ENCODE measurements at regions not wholly inside any gene's neighbourhood (a gene's known extent, or its start where the extent isn't known, plus 50 kb on each side); places are given as distances from the start of the nearest gene placed in this dataset.

GRCh38 chr16:17847234-17847795, 376.6 kb upstream of the XYLT1 start:
- no peak for DNase-seq

DNA sequence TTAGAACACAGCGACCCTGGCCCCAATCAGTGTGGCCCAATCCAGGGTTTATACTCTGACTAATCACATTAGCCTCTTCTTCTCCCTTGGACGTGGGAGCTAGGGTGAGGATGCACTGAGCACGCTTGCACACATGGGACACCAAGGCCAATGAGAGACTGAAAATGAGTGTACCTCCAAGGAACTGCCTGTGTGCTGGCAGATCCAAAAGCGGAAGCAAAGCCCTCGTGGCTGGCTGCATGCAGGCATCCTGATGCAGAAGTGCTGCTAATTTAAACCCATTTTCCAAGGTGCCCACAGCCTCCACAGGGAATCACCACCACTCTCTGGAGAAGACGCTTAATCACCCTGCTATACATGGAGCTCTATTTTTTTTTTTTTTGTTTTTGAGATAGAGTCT, 375.3 kb upstream of the XYLT1 start:
- no peak for DNase-seq

- no peak for DNase-seq
Measured at GRCh38 chr16:17845031-17845430, 374.3 kb upstream of the XYLT1 start.

DNA sequence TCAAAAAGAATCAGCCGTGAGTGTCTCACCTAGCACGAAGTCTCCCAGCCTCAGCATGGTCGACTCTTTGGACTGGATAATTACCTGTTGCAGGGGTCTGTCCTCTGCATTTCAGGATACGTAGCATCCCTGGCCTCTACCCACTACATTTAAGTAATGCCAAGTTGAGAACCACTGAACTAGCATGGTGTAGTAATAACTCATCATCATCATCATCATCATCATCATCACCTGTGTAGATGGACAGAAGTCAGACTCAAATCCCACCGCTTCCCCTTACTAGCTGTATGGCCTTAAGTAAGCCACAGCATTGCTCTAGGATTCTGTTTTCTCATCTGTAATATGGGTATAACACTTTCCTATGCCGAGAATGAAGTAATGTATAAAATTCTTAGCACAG, 373.1 kb upstream of the XYLT1 start:
- no peak for DNase-seq

- DNase-seq = no peak
Measured at GRCh38 chr16:17839907-17840306, 369.1 kb upstream of the XYLT1 start.

GRCh38 chr16:17839272-17839671, 368.5 kb upstream of the XYLT1 start:
- DNase-seq = no peak

GRCh38 chr16:17836868-17837602, 366.3 kb upstream of the XYLT1 start:
- DNase-seq = no peak

GRCh38 chr16:17835118-17835876, 364.5 kb upstream of the XYLT1 start:
- no peak for DNase-seq

DNA sequence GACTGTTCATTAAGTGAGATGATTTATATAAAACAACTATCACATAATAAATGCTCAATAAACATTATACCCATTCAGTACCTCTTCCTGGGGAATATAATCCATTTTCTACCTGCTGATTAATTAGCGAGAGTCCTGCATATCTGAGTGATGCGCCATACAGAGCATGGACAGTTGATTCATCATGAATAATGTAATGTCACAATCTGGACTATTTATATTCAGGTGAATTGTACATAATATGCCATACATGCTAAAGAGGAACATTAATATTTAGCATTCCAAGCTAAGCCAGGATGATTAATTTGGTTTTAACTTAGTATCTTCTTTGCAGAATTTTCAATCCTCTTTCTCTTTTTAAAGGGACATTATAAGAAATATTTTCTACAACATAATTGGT, 362.0 kb upstream of the XYLT1 start:
- no peak for DNase-seq

- DNase-seq = no peak
Measured at GRCh38 chr16:17831330-17831729, 360.6 kb upstream of the XYLT1 start.

- no peak for DNase-seq
Measured at GRCh38 chr16:17830651-17831050, 359.9 kb upstream of the XYLT1 start.

GRCh38 chr16:17829811-17830210, 359.1 kb upstream of the XYLT1 start:
- DNase-seq = no peak

GRCh38 chr16:17828012-17828411, 357.3 kb upstream of the XYLT1 start:
- peak; percentile 17 for DNase-seq

DNA sequence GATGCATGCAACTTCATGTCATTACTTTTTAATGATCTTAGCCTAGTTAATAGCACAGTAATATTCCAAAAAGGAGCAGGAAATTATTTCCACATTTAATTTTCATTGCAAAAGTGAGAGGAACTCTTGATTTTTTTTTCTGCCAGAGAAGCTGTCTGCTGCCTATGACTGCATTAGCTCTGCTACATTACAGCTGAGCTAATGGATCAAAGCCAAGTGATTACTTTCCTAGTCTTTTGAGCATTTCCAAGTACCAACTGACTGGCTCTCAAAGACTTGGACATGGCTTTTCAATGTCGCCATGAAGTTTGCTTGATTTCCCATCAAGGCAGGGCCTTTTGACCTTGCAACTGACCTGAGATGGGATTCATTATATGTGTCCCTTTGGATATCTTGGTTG, 356.6 kb upstream of the XYLT1 start:
- peak; percentile 71 for DNase-seq

- no peak for DNase-seq
Measured at GRCh38 chr16:17817943-17818342, 347.2 kb upstream of the XYLT1 start.

DNA sequence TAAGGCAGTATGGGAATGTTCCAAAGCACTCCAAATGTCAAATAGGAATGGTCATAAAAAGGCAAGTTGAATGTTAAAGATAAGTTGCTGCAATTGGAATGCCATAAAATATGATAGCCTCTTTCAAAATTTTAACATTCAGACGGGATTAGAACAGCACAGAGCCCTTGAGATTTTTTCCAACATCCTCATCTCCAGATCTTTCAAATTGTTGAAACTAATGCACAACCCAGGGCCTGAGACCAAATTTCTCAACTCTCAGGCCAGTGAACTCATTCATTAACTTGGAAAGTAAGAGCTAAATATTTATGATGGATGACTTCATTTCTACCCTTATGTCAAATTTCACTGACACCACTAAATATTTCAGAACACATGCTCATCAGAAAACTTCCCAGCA, 346.5 kb upstream of the XYLT1 start:
- DNase-seq = no peak

- DNase-seq = peak; percentile 17
Measured at GRCh38 chr16:17812771-17813170, 342.0 kb upstream of the XYLT1 start.

DNA sequence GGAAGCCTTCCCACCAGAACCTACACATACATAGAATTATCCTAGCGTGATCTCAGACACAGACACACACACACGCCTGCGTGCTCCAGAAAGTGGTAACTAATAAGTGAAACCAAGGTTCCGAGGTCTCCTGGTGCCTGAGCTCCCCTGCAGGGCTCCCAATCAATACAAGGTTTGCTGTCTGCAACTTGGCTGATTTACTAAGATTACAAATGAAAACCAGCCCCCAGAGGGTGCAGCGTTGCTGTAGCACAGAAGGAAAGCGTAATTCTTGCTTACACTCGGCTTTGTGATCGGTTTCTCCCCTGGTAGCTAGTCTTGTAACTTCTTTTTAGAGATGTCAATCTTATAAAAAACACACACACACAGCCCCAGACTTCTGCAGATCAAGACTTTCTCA, 334.1 kb upstream of the XYLT1 start:
- no peak for DNase-seq

GRCh38 chr16:17803625-17804410, 333.1 kb upstream of the XYLT1 start:
- DNase-seq = peak; percentile 16

DNA sequence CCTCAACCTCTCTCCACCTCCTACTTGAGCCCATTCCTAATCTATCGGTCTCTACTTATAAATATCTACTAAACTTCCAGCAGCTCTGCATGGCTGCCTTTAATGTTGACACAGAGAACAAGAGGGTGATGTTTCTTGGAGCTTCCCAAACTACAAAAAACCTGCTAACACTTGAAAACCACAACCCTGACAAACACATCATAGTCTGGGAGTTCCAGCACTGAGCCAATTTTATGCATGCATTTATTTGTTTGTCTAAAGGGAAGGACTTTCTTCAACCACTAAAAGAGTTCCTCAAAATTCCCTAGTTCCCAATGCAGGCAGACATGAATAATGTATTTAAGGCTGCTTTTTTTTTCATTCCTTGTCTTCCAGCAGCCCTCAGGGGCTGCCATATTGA, 331.8 kb upstream of the XYLT1 start:
- no peak for DNase-seq

- DNase-seq = no peak
Measured at GRCh38 chr16:17801068-17801467, 330.3 kb upstream of the XYLT1 start.

GRCh38 chr16:17798716-17799115, 328.0 kb upstream of the XYLT1 start:
- DNase-seq = no peak

DNA sequence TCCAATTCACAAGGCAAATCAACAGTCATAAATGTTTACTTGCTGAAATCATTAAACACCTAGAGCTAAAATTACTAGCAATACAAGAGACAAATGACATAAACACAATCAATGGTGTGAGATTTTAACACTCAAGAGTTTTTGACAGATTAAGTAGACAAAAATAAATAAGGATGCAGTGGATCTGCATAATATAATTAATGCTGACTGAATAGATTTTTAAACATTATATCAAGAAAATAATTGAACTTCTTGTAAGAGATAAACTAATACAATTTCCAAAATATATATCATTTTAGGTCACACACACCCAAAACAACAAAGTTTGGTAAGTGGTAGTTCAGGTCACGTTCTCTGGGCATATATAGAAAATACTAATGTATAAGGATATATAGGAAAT, 322.6 kb upstream of the XYLT1 start:
- DNase-seq = no peak
